Activated CD4-positive, alpha-beta T cell treated with anti-CD3 and anti-CD28 coated beads, Interleukin-2, Interleukin-6, amounts not matched to agents 100 ng/mL and 50 ng/mL, durations not matched to agents 16 hours and 8 hours (primary cell): ENCODE measurements at regions not wholly inside any gene's neighbourhood (a gene's known extent, or its start where the extent isn't known, plus 50 kb on each side); places are given as distances from the start of the nearest gene placed in this dataset.

Source experiments
- DNase-seq: peaks from one replicate; pipeline ENCODE4 v3.0.0-alpha.2; 2020

GRCh38 chr1:94701796-94702441 lies 118.2 kb upstream of the SLC44A3 start:
- no peak for DNase-seq

- no peak for DNase-seq
Observed at GRCh38 chr1:94698759-94699502, 121.2 kb upstream of the SLC44A3 start.

- no peak for DNase-seq
Observed at GRCh38 chr1:94698356-94698755, 121.8 kb upstream of the SLC44A3 start.

- no peak for DNase-seq
Observed at GRCh38 chr1:94697839-94698238, 122.3 kb upstream of the SLC44A3 start.

- DNase-seq, result no peak
Observed at GRCh38 chr1:94694226-94694915, 125.8 kb upstream of the SLC44A3 start.

GRCh38 chr1:94693435-94693834 lies 126.7 kb upstream of the SLC44A3 start:
- DNase-seq, result no peak

- DNase-seq, result no peak
Observed at GRCh38 chr1:94693029-94693428, 127.1 kb upstream of the SLC44A3 start.

- DNase-seq, result no peak
Observed at GRCh38 chr1:94688646-94689045, 131.5 kb upstream of the SLC44A3 start.

- DNase-seq, result no peak
Observed at GRCh38 chr1:94686882-94687281, 133.3 kb upstream of the SLC44A3 start.

GRCh38 chr1:94684690-94685250 lies 135.4 kb upstream of the SLC44A3 start:
- no peak for DNase-seq

GRCh38 chr1:94683886-94684285 lies 136.3 kb upstream of the SLC44A3 start:
- DNase-seq, result no peak

GRCh38 chr1:94680039-94680377 lies 138.4 kb upstream of the F3 start:
- DNase-seq, result no peak

- no peak for DNase-seq
Observed at GRCh38 chr1:94679332-94680038, 137.9 kb upstream of the F3 start.

- no peak for DNase-seq
Observed at GRCh38 chr1:94678202-94678848, 136.8 kb upstream of the F3 start.

- no peak for DNase-seq
Observed at GRCh38 chr1:94677714-94678113, 136.2 kb upstream of the F3 start.

- no peak for DNase-seq
Observed at GRCh38 chr1:94677087-94677486, 135.5 kb upstream of the F3 start.

GRCh38 chr1:94676686-94677085 lies 135.1 kb upstream of the F3 start:
- no peak for DNase-seq

GRCh38 chr1:94675373-94675772 lies 133.8 kb upstream of the F3 start:
- DNase-seq, result no peak

- DNase-seq, result no peak
Observed at GRCh38 chr1:94674876-94675275, 133.3 kb upstream of the F3 start.

- no peak for DNase-seq
Observed at GRCh38 chr1:94672934-94673333, 131.4 kb upstream of the F3 start.

- no peak for DNase-seq
Observed at GRCh38 chr1:94672001-94672400, 130.4 kb upstream of the F3 start.

GRCh38 chr1:94670273-94670672 lies 128.7 kb upstream of the F3 start:
- no peak for DNase-seq

GRCh38 chr1:94669198-94669597 lies 127.6 kb upstream of the F3 start:
- DNase-seq, result no peak
